ENCODE measurements at regions not wholly inside any gene's neighbourhood (a gene's known extent, or its start where the extent isn't known, plus 50 kb on each side); places are given as distances from the start of the nearest gene placed in this dataset.

GRCh38 chr18:47526147-47526546, 274.7 kb upstream of the SKOR2 start:
- Histone ChIP-seq H3K36me3 (no peaks in the 10 kb centered on the region), H3K9me3 (no peaks in the 10 kb centered on the region), H3K4me2 (no peak overlapping the region)

GRCh38 chr18:47522359-47522758, 270.9 kb upstream of the SKOR2 start:
- Histone ChIP-seq H3K9me3 (no peaks in the 10 kb centered on the region), H3K27me3 (no peaks in the 10 kb centered on the region)

More at GRCh38 chr18:47526147-47526546, 274.7 kb upstream of the SKOR2 start:
- no peaks in the 10 kb centered on the region for H4K20me1 ChIP-seq
- no peak for TF ChIP-seq Cebpa-rat (IDR thresholded peaks at IDR 0.05)
- no peaks in the 10 kb centered on the region for H3K27me3 ChIP-seq
- no peak overlapping the region for H3K9ac ChIP-seq
- H3K4me1 ChIP-seq = no peaks in the 10 kb centered on the region
- no peak overlapping the region for H3K4me3 ChIP-seq
- H3K27ac ChIP-seq = no peak overlapping the region

GRCh38 chr18:47520263-47520662, 268.8 kb upstream of the SKOR2 start:
- H3K27me3 ChIP-seq = no peaks in the 10 kb centered on the region
- 0 out of 2 replicates have a peak, but pooled peaks cover 5% of the 10 kb centered on the region for H3K9me3 ChIP-seq
- no peaks in the 10 kb centered on the region for H4K20me1 ChIP-seq
- no peaks in the 10 kb centered on the region for H3K36me3 ChIP-seq
- H3K4me3 ChIP-seq = no peak overlapping the region
- no peak overlapping the region for H3K4me2 ChIP-seq
- no peaks in the 10 kb centered on the region for H3K4me1 ChIP-seq
- TF ChIP-seq Cebpa-rat (IDR thresholded peaks at IDR 0.05) = no peak
- no peak overlapping the region for H3K27ac ChIP-seq
- H3K9ac ChIP-seq = no peak overlapping the region

More at GRCh38 chr18:47522359-47522758, 270.9 kb upstream of the SKOR2 start:
- no peak for TF ChIP-seq Cebpa-rat (IDR thresholded peaks at IDR 0.05)
- H3K4me3 ChIP-seq = no peak overlapping the region
- H3K4me1 ChIP-seq = no peaks in the 10 kb centered on the region
- no peak overlapping the region for H3K4me2 ChIP-seq
- no peaks in the 10 kb centered on the region for H3K36me3 ChIP-seq
- no peak overlapping the region for H3K27ac ChIP-seq
- H3K9ac ChIP-seq = no peak overlapping the region
- H4K20me1 ChIP-seq = no peaks in the 10 kb centered on the region

- no peaks in the 10 kb centered on the region for H4K20me1 ChIP-seq
- H3K9me3 ChIP-seq = 0 out of 2 replicates have a peak, but pooled peaks cover 5% of the 10 kb centered on the region
- no peak for TF ChIP-seq Cebpa-rat (IDR thresholded peaks at IDR 0.05)
- H3K4me1 ChIP-seq = no peaks in the 10 kb centered on the region
- no peaks in the 10 kb centered on the region for H3K27me3 ChIP-seq
- H3K4me3 ChIP-seq = no peak overlapping the region
- H3K27ac ChIP-seq = no peak overlapping the region
- no peaks in the 10 kb centered on the region for H3K36me3 ChIP-seq
- H3K9ac ChIP-seq = no peak overlapping the region
- no peak overlapping the region for H3K4me2 ChIP-seq
Measured at GRCh38 chr18:47519706-47520105, 268.2 kb upstream of the SKOR2 start.

- Histone ChIP-seq H3K36me3 (no peaks in the 10 kb centered on the region), H3K4me3 (no peak overlapping the region), H3K4me2 (no peak overlapping the region), H3K9ac (no peak overlapping the region), H4K20me1 (no peaks in the 10 kb centered on the region), H3K27me3 (no peaks in the 10 kb centered on the region), H3K4me1 (no peaks in the 10 kb centered on the region), H3K27ac (no peak overlapping the region), H3K9me3 (0 out of 2 replicates have a peak, but pooled peaks cover 5% of the 10 kb centered on the region)
- TF ChIP-seq Cebpa-rat (IDR thresholded peaks at IDR 0.05) = no peak
Measured at GRCh38 chr18:47519277-47519676, 267.8 kb upstream of the SKOR2 start.

GRCh38 chr18:47513614-47514013, 262.2 kb upstream of the SKOR2 start:
- no peaks in the 10 kb centered on the region for H3K36me3 ChIP-seq
- TF ChIP-seq Cebpa-rat (IDR thresholded peaks at IDR 0.05) = no peak

GRCh38 chr18:47512726-47513435, 261.4 kb upstream of the SKOR2 start:
- no peaks in the 10 kb centered on the region for H3K36me3 ChIP-seq
- H3K4me3 ChIP-seq = no peak overlapping the region
- H3K9me3 ChIP-seq = 0 out of 2 replicates have a peak, but pooled peaks cover 5% of the 10 kb centered on the region
- H3K4me2 ChIP-seq = no peak overlapping the region
- no peaks in the 10 kb centered on the region for H3K27me3 ChIP-seq
- 0 out of 2 replicates have a peak, but pooled peaks cover 4% of the 10 kb centered on the region for H3K4me1 ChIP-seq
- no peak overlapping the region for H3K27ac ChIP-seq
- H3K9ac ChIP-seq = no peak overlapping the region
- H4K20me1 ChIP-seq = no peaks in the 10 kb centered on the region
- TF ChIP-seq Cebpa-rat (IDR thresholded peaks at IDR 0.05) = no peak

More at GRCh38 chr18:47513614-47514013, 262.2 kb upstream of the SKOR2 start:
- Histone ChIP-seq H3K9me3 (0 out of 2 replicates have a peak, but pooled peaks cover 5% of the 10 kb centered on the region), H3K4me1 (0 out of 2 replicates have a peak, but pooled peaks cover 1% of the 10 kb centered on the region), H3K27me3 (no peaks in the 10 kb centered on the region), H3K4me3 (no peak overlapping the region), H3K4me2 (no peak overlapping the region), H3K9ac (no peak overlapping the region), H4K20me1 (no peaks in the 10 kb centered on the region), H3K27ac (no peak overlapping the region)

- Histone ChIP-seq H3K4me1 (0 out of 2 replicates have a peak, but pooled peaks cover 4% of the 10 kb centered on the region), H3K27ac (no peak overlapping the region), H3K36me3 (no peaks in the 10 kb centered on the region), H3K4me3 (no peak overlapping the region), H3K4me2 (no peak overlapping the region), H4K20me1 (no peaks in the 10 kb centered on the region), H3K9me3 (0 out of 2 replicates have a peak, but pooled peaks cover 5% of the 10 kb centered on the region), H3K9ac (no peak overlapping the region), H3K27me3 (no peaks in the 10 kb centered on the region)
- TF ChIP-seq Cebpa-rat (IDR thresholded peaks at IDR 0.05) = no peak
Measured at GRCh38 chr18:47512056-47512455, 260.6 kb upstream of the SKOR2 start.

- no peak overlapping the region for H3K4me3 ChIP-seq
- 0 out of 2 replicates have a peak, but pooled peaks cover 4% of the 10 kb centered on the region for H3K9me3 ChIP-seq
- H4K20me1 ChIP-seq = no peaks in the 10 kb centered on the region
- H3K27me3 ChIP-seq = no peaks in the 10 kb centered on the region
- H3K9ac ChIP-seq = no peak overlapping the region
- no peak overlapping the region for H3K4me2 ChIP-seq
- no peaks in the 10 kb centered on the region for H3K36me3 ChIP-seq
- H3K27ac ChIP-seq = no peak overlapping the region
- 0 out of 2 replicates have a peak, but pooled peaks cover 4% of the 10 kb centered on the region for H3K4me1 ChIP-seq
- TF ChIP-seq Cebpa-rat (IDR thresholded peaks at IDR 0.05) = no peak
Measured at GRCh38 chr18:47510831-47511230, 259.4 kb upstream of the SKOR2 start.

GRCh38 chr18:47507651-47508050, 256.2 kb upstream of the SKOR2 start:
- TF ChIP-seq Cebpa-rat (IDR thresholded peaks at IDR 0.05) = no peak
- no peaks in the 10 kb centered on the region for H3K36me3 ChIP-seq
- no peak overlapping the region for H3K9ac ChIP-seq

More at GRCh38 chr18:47507651-47508050, 256.2 kb upstream of the SKOR2 start:
- Histone ChIP-seq H3K27ac (no peak overlapping the region), H3K4me1 (0 out of 2 replicates have a peak, but pooled peaks cover 4% of the 10 kb centered on the region), H3K27me3 (no peaks in the 10 kb centered on the region), H4K20me1 (no peaks in the 10 kb centered on the region), H3K4me2 (no peak overlapping the region), H3K4me3 (no peak overlapping the region), H3K9me3 (no peaks in the 10 kb centered on the region)
